Amygdala (tissue), 56 donors: ENCODE measurements at regions not wholly inside any gene's neighbourhood (a gene's known extent, or its start where the extent isn't known, plus 50 kb on each side); places are given as distances from the start of the nearest gene placed in this dataset.

Source experiments
- DNase-seq, 56 donors: peaks; one replicate each; lab custom pipeline; 2025; lab: John Stamatoyannopoulos, UW

DNA sequence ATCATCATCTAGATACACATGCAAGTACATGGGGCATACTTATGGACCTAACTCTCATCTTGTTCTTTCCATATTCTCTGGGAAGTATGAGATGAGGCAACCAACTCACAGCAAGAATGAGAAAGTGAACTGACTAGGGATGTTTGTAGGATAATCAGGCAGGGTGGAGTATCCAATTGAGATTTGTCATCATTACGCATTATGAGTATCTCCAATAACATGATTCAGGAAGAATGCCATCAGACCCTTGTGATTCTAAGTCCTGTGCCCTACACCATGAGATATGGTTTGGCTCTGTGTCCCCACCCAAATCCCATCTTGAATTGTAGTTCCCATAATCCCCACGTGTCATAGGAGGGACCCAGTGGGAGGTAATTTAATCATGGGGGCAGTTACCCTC is 154.0 kb downstream of the SLC30A10 start:
- no peak for DNase-seq

DNA sequence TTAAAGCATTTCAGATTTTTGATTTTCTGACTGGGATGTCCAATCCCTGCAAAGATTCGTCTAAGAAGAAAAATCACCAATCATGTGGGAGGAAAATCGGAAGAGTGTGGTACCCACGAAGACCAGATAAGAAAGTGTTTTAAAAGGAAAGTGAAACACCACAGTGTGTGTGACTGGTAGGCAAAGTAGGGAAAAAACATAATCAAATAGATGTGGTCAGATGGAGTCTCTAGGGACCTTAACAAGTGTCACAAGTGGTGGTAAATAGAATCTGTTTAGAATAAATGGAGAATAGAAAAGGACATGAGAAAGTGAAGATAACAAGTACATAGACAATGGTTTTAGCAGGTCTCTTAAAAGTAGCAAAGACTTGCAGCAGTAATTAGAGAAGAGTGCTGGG is 154.6 kb downstream of the SLC30A10 start:
- DNase-seq: no peak

DNA sequence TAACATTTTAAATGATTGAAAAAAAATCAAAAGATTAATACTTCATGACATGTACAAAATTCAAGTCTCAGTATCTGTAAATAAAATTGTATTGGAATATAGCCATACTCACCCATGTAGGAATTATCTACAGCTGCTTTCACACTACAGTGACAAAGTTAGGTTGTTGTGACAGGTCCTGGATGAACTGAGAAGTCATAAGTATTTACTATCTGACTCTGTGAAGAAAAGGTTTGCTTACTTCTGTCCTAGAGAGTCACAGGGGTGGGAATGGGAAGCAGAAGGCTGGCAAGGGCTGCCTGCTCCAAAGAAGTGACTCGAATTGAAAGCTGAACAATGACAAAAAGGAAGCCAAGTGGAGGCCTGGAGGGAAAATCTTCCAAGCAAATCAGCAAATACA is 155.2 kb downstream of the SLC30A10 start:
- no peak for DNase-seq

DNA sequence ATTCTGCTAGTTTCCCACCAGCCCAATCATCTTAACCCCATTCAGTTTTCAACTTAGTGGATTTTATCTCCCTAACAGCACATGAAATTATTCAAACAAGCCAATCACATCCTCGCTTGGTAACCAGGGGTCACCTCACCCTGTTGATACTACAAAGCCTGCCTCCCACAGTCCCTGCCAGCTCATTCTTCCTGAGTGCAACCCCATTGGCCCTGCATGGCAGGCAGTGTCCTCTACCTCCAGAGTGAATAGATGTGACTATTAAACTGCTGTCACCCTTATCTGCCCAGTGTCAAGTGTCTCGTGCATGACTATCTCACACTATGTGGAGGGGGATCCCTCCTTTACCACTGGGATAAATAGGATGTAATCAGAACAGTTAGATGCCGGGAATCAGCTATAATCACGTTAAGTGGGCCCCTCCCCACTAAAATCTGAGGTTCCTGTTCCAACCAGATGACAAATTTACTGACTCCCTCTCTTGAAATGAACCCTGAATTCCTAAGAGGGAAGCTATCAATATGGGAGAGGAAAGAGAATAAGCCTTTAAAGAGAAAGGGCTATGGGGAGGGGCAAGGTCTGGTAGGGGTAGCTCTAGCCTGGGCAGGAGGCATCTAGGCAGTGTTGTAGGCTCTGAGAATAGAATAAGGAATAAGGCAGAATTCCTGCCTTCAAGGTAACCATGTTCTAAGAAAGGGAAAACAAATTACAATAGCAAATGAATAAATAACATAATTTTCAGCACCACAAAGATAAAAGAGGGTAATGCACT is 155.9 kb downstream of the SLC30A10 start:
- no peak for DNase-seq

DNA sequence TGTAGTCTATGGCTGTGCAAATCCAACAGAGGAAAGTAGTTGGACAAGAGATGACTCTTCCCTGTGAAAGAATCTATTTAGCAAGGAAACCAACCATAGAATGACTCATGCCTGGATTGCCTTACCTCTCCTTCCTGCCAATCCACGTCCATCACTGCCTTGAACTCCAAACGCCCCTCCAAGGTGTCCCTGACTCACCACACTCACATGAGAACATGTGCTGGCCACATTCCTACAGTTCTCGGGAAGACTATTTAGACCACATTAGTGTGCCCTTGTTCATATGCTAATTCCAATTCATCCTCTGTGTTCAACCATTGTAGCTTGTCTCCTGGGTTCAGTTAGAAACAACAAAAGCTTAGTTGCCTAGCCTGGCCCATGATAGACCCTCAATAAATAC is 157.3 kb downstream of the SLC30A10 start:
- no peak for DNase-seq

DNA sequence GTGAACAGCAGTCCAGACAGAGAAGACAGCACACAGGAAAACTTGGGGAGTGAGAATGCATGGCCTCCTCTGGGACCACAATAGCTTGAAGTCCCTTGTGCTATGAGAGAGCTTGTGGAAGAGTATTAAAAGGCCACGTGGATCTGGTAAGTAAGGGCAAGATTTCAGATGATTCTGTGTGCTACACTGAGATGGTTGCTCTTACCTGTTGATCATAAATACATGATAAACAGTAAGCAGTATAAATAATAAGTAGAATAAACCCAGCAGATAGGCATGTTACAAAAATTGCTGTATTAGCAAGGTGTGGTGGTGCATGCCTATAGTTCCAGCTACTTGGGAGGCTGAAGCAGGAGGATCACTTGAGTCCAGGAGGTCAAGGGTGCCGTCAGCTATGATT is 150.4 kb upstream of the ZC3H11B start:
- DNase-seq: no peak

DNA sequence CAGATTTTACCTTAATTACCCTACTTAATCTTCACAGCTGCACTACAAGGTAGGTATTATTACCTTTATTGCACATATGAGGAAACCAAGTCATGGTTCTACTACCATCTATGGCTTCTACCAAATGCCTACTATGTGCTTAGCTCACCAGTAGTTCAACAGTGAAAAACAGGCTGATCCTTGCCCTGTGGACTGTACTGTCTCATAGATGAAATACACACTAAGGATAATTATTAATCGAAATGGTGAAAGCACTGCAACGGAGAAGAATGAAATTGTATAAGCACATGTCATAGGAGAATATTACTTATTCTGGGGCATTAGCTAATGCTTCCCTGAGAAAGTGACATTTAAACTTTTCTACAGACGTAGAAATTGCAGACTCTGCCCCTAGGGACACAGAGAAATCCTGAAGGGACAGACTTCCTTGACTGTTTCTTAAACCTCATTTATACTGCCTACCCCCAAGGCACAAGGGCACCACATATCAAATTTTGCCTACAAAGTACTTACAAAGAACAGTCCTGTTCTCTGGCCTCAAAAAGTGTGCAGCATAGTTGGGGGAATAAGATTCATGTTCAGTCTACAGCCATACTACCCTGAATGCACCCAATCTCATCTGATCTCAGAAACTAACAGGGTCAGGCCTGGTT is 148.4 kb upstream of the ZC3H11B start:
- no peak for DNase-seq

DNA sequence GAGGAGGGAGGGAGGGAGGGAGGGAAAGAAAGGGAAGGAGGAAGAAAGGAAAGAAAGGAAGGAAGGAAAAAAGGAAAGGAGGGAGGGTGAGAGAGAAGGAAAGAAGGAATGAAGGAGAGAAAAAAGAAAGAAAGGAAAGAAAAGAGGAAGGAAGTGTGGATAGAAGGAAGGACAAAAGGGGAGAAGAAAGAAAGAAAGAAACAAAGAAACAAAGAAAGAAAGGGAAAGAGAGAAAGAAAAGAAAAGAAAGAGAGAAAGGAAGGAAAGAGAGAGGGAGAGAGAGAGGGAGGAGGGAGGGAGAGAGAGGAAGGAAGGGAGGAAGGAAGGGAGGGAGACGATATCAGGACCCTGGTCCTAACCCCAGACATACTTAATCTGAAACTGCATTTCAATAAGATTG is 146.2 kb upstream of the ZC3H11B start:
- DNase-seq: no peak

DNA sequence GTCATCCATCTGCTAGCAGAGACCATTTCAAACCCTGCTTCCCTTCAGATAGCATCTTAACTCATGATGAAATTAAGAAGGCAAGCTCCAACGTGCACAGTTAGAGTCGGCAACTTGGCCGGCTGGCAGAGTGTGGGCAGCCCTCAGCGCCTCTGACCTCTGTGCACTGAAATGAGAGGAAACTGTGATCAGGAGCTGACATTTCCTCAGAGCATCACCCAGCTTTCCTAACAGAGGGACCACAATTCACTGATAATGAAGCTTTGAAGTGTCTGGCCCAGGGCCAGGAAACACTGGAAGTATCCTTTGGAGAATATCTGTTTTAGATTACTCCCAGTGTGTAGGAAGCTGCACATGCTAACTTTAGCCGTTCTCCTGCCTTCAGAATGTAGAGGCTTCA is 145.0 kb upstream of the ZC3H11B start:
- DNase-seq: peak in 1 of 56 donors; percentile 6

DNA sequence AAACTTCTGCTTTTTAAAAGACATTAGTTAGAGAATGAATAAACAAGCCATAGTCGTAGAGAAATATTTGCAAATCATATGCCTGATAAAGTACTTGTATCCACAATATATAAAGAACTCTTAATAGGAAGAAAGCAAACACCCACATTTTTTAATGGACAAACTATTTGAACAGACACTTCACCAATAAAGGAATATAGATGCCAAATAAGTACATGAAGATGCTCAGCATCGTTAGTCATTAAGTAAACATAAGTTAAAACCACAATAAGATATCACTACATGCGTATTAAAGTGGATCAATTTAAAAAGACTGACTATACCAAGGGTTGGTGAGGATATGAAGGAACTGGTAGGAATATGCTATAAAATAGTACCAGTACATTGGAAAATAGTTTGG is 142.3 kb upstream of the ZC3H11B start:
- no peak for DNase-seq

DNA sequence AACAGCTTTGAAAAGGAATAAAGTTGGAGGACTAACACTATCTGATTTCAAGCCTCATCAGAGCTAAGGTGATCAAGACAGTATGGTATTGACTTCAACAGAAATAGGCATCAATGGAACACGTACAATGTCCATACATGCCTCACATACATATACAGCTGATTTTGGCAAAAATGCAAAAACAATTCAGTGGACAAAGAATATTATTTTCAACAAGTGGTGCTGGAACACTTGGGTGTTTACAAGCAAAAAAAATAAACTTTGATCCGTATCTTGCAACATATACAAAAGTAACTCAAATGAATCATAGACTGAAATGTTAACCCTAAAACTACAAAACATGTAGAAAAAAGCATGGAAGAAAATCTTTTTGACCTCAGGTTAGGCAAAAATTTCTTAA is 141.9 kb upstream of the ZC3H11B start:
- DNase-seq: no peak

DNA sequence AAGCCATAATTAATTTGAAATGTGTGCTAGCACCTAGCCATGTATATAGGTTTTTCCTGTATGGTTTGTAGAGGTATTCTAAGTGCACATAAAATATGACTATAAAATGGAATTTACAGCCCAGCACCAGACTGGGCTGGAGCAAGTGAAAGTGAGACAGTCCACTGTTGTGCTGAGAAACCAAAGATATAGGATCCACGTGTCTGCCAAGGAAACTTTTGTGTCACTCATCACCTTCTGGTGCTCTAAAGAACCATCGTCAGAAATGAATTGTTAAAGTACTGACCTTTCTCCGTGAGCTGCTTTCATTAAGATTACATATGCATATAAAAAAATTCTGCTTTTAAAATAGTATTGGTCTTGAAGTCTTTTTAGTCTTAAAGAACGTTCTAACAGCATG is 141.0 kb upstream of the ZC3H11B start:
- DNase-seq: no peak

DNA sequence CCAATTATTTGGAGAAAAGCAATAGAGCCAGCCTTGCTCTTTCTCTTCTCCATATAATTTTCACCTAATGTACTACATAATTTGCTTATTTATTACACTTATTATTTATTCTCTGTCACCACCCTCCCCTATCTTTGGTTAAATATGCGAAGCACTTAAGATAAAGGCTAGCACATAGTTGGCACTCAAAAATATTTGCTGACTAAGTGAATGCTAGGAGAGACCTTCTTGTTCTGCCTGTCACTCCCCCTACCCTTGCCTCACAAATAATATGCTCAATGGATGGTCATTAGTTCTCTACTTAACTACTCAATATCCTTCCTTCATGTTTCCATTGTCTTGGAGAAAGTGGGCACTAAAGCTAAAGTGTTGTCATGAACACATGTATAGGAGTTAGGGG is 139.7 kb upstream of the ZC3H11B start:
- no peak for DNase-seq

DNA sequence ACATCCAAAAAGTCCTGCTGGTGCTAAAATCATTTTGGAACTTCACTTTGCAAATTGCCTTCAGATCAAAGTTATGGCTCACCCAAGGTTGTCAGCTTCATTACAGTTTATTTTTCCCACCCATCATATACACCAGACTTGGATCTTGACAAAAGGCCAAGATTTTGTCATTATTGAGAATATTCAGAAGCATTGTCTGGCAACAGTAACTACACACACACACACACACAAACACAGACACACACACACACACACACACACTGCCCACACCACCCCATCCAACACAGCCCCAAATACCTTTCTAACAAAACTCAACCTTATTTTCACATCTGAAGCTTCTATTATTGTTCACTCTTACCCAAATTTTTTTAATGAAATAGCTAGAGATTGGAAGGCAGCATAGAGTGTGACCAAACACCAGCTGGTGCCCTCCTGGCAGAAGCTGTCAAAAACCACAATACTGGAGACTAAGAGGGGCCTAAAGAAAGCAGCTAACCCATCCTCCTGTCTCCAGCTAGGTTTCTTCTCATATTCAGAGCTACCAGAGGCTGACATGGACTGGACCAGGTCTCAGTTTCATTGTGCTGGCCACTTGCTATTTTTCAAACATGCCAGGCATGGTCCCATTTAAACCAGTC is 139.1 kb upstream of the ZC3H11B start:
- no peak for DNase-seq

DNA sequence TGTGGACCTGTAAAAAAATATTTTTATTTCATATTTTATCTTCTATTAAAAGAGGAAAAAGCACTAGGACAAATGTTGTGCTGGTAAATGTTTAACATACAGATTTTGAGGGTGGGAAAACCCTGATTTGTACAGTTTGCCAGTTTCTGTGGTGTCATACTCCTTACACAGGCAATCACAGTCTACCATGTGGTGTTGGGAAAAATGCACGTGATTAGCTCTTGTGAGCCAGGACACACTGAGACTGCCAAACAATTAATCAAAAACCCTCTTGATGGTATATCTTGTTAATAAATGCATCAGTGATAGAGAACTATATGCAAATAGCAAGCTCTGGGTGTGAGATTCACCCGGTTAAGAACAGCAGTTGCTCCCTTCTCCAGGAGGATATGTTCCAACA is 136.5 kb upstream of the ZC3H11B start:
- no peak for DNase-seq

DNA sequence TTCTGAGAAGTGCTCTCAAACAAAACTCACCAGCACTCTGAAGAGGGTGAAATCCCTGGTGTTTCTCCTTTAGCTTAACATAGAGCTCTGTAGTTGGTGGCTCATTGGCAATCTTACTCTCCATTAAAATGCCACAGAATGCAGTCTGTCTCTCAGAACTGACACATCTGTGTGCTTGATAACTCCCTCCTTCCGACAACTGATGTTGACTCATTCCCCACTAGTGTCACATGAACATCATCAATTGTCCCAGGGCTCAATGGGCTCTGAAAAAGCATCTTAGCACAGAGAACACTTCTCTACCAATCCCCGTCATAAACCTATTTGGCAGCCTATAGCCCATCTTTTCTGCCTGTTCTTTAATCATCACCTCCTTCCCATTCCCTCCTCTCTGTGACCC is 133.2 kb upstream of the ZC3H11B start:
- DNase-seq: no peak

DNA sequence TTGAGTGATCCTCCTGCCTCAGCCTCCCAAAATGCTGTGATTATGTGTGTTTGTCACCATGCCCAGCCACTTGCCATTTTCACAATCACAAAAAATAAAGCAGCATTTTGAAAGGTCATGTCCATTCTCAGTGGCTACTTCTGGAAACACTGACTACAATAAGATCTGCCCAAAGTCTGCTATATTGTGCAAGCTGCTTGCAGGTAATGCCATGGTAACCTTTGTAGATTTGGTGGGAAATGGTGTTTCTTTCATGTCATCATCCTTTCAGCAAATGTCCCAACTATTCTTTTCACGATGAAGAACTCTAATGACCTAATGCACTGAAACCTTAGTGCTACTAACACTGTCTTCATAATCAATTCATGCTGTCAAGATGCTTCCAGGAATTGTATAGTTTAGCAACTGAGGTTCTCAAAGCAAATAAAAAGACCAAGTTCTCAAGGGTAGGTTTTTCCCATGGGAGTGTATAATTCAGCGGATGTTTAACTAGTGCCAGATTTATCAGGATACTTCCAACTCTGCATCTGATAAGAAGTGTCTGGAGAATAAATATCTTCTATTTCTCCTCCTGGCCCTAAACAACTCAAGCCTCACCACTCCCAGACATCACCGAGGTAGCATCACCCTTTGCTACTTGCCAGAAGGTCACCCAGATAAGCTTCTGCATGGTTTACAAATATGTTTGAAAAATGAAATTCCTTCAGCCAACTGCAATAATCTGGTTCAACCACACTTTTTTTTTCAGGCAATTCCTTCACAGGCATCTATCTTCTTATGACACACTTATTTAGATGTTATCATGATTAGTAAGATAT is 132.0 kb upstream of the ZC3H11B start:
- DNase-seq: no peak

DNA sequence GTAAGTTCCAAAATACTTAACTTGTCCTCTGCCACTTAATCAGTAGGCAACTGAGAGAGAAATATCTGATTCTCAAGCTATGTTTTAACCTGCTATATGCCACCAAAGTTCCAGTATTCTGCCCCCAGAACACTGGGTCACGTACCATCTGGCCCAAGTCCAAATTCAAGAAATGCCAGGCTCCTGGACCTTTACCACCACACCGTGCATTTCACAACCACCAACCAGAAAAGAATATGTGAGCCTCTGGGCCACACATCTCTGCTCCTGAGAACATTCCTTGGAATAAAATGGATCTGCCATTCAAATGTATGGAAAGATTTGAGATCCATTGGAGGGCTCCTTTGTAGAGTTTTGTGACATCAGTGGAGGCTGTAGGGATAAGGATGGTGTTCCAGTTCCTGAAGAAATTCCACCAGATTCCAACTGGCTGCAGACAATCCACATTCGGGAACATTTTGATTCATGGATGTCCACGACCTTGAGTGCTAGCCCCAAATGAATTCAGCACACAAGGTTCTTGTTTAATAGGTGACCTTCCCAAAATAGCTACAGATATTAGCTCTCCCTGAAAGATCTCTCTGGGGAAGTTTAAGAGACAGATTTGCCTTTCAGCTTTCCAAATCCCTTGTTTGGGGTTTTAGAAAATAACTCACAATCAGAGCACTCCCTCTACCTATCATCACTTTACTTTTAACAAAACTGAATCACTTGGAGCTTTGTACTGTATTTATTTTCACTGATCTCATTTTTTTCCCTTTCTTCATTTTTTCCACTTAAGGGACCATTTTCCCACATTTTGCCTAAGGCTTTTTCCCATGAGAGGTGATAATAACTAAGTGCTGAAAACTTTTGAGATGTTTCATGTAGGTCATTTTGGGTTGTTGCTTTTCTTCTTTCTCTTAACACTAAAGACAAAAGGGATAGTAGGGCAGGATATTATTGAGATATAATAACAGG is 128.4 kb upstream of the ZC3H11B start:
- no peak for DNase-seq

DNA sequence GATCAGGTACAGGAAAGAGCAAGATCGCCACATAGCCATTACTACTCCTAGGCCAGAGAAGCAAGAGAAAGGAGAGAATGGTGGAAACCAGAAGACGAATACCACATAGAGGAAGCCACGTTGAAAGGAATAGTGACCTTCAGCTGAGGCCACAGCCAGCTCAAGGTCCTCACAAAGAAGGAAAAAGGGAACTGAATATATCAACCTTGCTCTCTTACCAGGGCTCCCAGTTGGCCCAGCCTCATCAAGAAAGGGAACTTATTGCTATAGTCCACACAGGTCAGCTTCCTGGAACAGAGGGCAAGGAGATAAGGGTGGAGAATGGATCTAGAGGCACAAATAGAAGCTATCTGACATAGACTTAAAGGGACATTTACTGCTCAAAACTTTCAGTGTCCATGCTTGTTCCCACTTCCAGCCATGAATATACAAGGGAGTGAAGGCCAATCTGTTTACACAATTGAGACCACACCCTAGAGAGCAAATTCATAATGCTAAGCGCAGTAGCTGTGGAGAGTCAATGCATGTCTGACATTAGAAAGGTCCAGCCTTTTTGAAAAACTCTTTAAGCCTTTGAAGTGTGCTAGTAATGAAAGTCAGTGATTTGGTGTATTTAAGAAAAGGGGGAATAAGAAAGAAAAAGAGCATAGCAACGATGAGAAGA is 120.7 kb upstream of the ZC3H11B start:
- no peak for DNase-seq
